HFFc6 (cell line): ENCODE measurements at regions not wholly inside any gene's neighbourhood (a gene's known extent, or its start where the extent isn't known, plus 50 kb on each side); places are given as distances from the start of the nearest gene placed in this dataset.
"Not testable (repeated sequence)": the region's sequence is repeated elsewhere in the genome, so short reads cannot be mapped to it uniquely, and the experiment has no call there.

Experiments used
- DNase-seq: peaks from one replicate; pipeline ENCODE4 v3.0.0-alpha.2; 2018
- H3K27ac Mint-ChIP-seq: 2 replicates; pipeline ENCODE4 v1.8.0; 2020; ENCODE audit warnings: mild to moderate bottlenecking, mixed read lengths
- H3K27me3 Mint-ChIP-seq: 2 replicates; pipeline ENCODE4 v1.8.0; 2021; ENCODE audit warnings: mild to moderate bottlenecking, moderate library complexity, mixed read lengths; ENCODE audit not compliant: insufficient read depth
- H3K36me3 Mint-ChIP-seq: 2 replicates; pipeline ENCODE4 v1.8.0; 2021; ENCODE audit warnings: low read depth, mixed read lengths
- H3K4me1 Mint-ChIP-seq: 2 replicates; pipeline ENCODE4 v1.8.0; 2020; ENCODE audit warnings: low read depth, mixed read lengths
- H3K4me3 Mint-ChIP-seq: 2 replicates; pipeline ENCODE4 v1.8.0; 2020; ENCODE audit warnings: mild to moderate bottlenecking, moderate library complexity, mixed read lengths
- H3K9me3 Mint-ChIP-seq: 2 replicates; pipeline ENCODE4 v1.8.0; 2020; ENCODE audit warnings: mild to moderate bottlenecking, mixed read lengths
- TF ChIP-seq, protein P1 (sequence below): fragments of 200-600 bp; sonication (generic); IDR thresholded peaks from 2 replicates; pipeline ENCODE4 v1.5.0; 2021; ENCODE audit warnings: antibody characterized with exemption, mild to moderate bottlenecking

DNA sequence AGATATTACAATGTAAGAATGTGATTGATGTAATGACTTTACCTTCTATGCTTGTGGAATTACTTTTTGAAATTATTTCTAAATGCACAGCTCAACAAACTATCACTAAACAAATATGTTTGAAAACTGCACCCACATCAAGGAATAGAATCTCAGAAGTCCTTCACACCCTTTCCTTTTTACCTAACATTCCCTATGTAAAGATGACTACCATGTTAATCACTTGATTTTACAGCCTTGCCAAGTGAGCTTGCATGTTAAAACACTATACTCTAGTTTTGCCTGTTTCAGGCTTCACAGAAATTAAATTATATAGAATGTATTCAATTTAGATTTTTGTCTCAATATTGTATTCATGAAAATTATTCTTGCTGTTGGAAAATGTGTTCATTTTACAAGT is 1169.4 kb upstream of the CELF2 start:
- H3K27ac Mint-ChIP-seq: no peak overlapping the region
- no peaks in the 10 kb centered on the region for H3K36me3 Mint-ChIP-seq
- no peak for DNase-seq
- H3K4me3 Mint-ChIP-seq: no peak overlapping the region
- H3K27me3 Mint-ChIP-seq: no peaks in the 10 kb centered on the region
- TF ChIP-seq, protein P1, sequence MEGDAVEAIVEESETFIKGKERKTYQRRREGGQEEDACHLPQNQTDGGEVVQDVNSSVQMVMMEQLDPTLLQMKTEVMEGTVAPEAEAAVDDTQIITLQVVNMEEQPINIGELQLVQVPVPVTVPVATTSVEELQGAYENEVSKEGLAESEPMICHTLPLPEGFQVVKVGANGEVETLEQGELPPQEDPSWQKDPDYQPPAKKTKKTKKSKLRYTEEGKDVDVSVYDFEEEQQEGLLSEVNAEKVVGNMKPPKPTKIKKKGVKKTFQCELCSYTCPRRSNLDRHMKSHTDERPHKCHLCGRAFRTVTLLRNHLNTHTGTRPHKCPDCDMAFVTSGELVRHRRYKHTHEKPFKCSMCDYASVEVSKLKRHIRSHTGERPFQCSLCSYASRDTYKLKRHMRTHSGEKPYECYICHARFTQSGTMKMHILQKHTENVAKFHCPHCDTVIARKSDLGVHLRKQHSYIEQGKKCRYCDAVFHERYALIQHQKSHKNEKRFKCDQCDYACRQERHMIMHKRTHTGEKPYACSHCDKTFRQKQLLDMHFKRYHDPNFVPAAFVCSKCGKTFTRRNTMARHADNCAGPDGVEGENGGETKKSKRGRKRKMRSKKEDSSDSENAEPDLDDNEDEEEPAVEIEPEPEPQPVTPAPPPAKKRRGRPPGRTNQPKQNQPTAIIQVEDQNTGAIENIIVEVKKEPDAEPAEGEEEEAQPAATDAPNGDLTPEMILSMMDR: no peak
- peaks cover 58% of the 10 kb centered on the region for H3K9me3 Mint-ChIP-seq
- no peaks in the 10 kb centered on the region for H3K4me1 Mint-ChIP-seq

- no peaks in the 10 kb centered on the region for H3K27me3 Mint-ChIP-seq
- no peaks in the 10 kb centered on the region for H3K36me3 Mint-ChIP-seq
- no peaks in the 10 kb centered on the region for H3K4me1 Mint-ChIP-seq
- H3K4me3 Mint-ChIP-seq: no peak overlapping the region
- TF ChIP-seq, protein P1: no peak
- peaks cover 60% of the 10 kb centered on the region for H3K9me3 Mint-ChIP-seq
- no peak overlapping the region for H3K27ac Mint-ChIP-seq
- no peak for DNase-seq
Observed at GRCh38 chr10:9848981-9849380, 1168.7 kb upstream of the CELF2 start.

- DNase-seq: no peak
- Mint-ChIP-seq H3K27ac (no peak overlapping the region), H3K27me3 (no peaks in the 10 kb centered on the region), H3K4me3 (no peak overlapping the region), H3K4me1 (no peaks in the 10 kb centered on the region), H3K36me3 (no peaks in the 10 kb centered on the region), H3K9me3 (peaks cover 47% of the 10 kb centered on the region)
- TF ChIP-seq, protein P1: no peak
Observed at GRCh38 chr10:9850415-9850814, 1167.3 kb upstream of the CELF2 start.

GRCh38 chr10:9851808-9852207 is 1165.9 kb upstream of the CELF2 start:
- H3K27ac Mint-ChIP-seq: no peak overlapping the region
- peaks cover 4% of the 10 kb centered on the region; the same call in 1 of the 2 replicates for H3K36me3 Mint-ChIP-seq
- no peaks in the 10 kb centered on the region for H3K27me3 Mint-ChIP-seq
- TF ChIP-seq, protein P1: no peak
- no peak for DNase-seq
- no peaks in the 10 kb centered on the region for H3K4me1 Mint-ChIP-seq
- no peak overlapping the region for H3K4me3 Mint-ChIP-seq
- peaks cover 43% of the 10 kb centered on the region for H3K9me3 Mint-ChIP-seq

DNA sequence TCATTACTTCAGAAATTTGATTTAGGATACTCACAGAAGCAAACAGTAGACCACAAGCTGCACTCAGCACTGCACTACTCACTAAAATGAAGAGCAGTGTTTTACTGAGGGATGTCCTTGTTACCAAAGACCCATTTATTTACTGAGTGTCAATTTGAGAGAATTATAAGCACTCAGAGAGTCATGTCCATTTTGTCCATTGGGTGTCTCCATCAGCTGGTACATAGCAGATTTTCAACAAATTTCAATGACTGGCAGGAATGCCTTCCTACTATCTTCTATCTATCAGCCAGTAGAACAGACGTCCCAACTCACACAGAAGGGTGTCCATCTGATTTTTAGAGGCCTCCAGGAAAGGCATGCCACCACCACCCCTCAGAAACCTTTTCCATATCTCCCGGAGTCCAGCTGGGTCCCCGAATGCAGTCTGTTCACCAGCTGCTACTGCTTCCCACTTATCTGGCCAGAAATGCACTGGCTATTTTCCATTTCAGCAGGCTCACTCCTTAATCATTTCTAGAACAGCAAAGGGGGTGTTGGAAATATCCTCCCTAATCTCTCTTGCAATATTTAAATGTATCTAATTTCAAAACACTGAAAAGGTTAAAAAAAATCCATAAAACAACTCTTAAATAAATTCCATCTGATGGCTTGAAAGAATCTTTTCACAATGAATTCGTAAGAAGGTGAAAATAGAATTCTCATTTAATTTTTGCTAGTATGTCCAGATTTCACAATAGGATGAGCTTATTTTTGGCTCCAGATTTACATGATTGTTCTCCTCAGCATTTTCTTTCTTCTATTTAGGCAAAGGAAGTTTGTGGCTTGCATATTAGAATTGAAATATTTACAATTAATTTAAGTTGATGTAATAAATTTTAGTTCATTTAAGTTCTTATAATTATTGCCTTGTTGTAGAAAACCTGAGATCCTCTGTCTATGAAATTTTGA is 1164.0 kb upstream of the CELF2 start:
- no peak overlapping the region for H3K27ac Mint-ChIP-seq
- no peak overlapping the region for H3K4me3 Mint-ChIP-seq
- DNase-seq: no peak
- H3K9me3 Mint-ChIP-seq: peaks cover 42% of the 10 kb centered on the region
- no peaks in the 10 kb centered on the region for H3K27me3 Mint-ChIP-seq
- H3K4me1 Mint-ChIP-seq: no peaks in the 10 kb centered on the region
- TF ChIP-seq, protein P1: no peak
- H3K36me3 Mint-ChIP-seq: peaks cover 4% of the 10 kb centered on the region; the same call in 1 of the 2 replicates

DNA sequence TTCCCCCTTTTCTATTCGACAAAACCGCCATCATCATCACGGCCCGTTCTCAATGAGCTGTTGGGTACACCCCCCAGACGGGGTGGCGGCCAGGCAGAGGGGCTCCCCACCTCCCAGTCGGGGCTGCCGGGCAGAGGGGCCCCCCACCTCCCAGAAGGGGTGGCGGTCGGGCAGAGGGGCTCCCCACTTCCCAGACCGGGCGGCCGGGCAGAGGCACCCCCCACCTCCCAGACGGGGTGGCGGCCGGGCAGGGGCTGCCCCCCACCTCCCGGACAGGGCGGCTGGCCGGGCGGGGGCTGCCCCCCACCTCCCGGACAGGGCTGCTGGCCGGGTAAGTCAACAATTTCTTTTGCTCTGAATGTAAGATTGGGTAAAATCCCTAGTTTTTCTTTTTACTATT is 1162.2 kb upstream of the CELF2 start:
- peaks cover 41% of the 10 kb centered on the region for H3K9me3 Mint-ChIP-seq
- H3K4me3 Mint-ChIP-seq, DNase-seq, H3K4me1 Mint-ChIP-seq, H3K27me3 Mint-ChIP-seq, H3K27ac Mint-ChIP-seq, H3K36me3 Mint-ChIP-seq: not testable (repeated sequence)
